Activated B cell treated with CpG ODN at 0.5 μM for 24 hours (primary cell): ENCODE measurements at regions not wholly inside any gene's neighbourhood (a gene's known extent, or its start where the extent isn't known, plus 50 kb on each side); places are given as distances from the start of the nearest gene placed in this dataset.

Experiments used
- ATAC-seq: fragments of 200-7000 bp; cut with Tn5 transposase; one replicate; pipeline ENCODE4 v1.10.0; 2021; ENCODE audit warnings: low read depth, mild to moderate bottlenecking, moderate library complexity
- CTCF ChIA-PET: fragments of 350-600 bp; sonication (Branson Sonifier 250); formaldehyde crosslinking; loops from one replicate; lab custom pipeline; 2021; ENCODE audit warnings: antibody characterized with exemption; lab: Charles Lee
- POLR2A ChIA-PET: fragments of 350-600 bp; sonication (Branson Sonifier 250); formaldehyde crosslinking; loops from one replicate; lab custom pipeline; 2021; ENCODE audit warnings: antibody characterized with exemption; lab: Charles Lee
- DNase-seq: peaks from one replicate; pipeline ENCODE4 v3.0.0; 2022
- H3K27ac Mint-ChIP-seq: one replicate; pipeline ENCODE4 v1.8.0; 2020; ENCODE audit warnings: mixed read lengths
- H3K27me3 Mint-ChIP-seq: one replicate; pipeline ENCODE4 v1.8.0; 2021; ENCODE audit warnings: mixed read lengths
- H3K36me3 Mint-ChIP-seq: one replicate; pipeline ENCODE4 v1.8.0; 2021; ENCODE audit warnings: low read depth, mixed read lengths
- H3K4me1 Mint-ChIP-seq: one replicate; pipeline ENCODE4 v1.8.0; 2021; ENCODE audit warnings: mixed read lengths
- H3K4me3 Mint-ChIP-seq: one replicate; pipeline ENCODE4 v1.8.0; 2020; ENCODE audit warnings: mild to moderate bottlenecking, mixed read lengths
- H3K9me3 Mint-ChIP-seq: one replicate; pipeline ENCODE4 v1.8.0; 2020; ENCODE audit warnings: mixed read lengths
- CTCF ChIP-seq: fragments of 200-600 bp; IDR thresholded peaks from one replicate; pipeline ENCODE4 v1.8.0; 2022; ENCODE audit warnings: antibody characterized with exemption, mild to moderate bottlenecking
- intact Hi-C: fragments of 100-400 bp; cut with micrococcal nuclease; formaldehyde crosslinking; loops from one replicate; pipeline ENCODE4 v1.15.1; 2024

GRCh38 chr5:52544738-52545137, 243.0 kb upstream of the ITGA1 start:
- ChIA-PET POLR2A (no interaction called here), CTCF (no interaction called here)
- Mint-ChIP-seq H3K4me3 (no peak overlapping the region), H3K27ac (no peak overlapping the region), H3K27me3 (no peaks in the 10 kb centered on the region), H3K36me3 (no peaks in the 10 kb centered on the region), H3K4me1 (no peaks in the 10 kb centered on the region), H3K9me3 (peaks cover 2% of the 10 kb centered on the region)
- no peak for TF ChIP-seq CTCF
- ATAC-seq, result no peak
- no peak for DNase-seq
- intact Hi-C loops, result no loop called here

- peaks cover 4% of the 10 kb centered on the region for H3K9me3 Mint-ChIP-seq
- TF ChIP-seq CTCF, result no peak
- no peaks in the 10 kb centered on the region for H3K4me1 Mint-ChIP-seq
- no peaks in the 10 kb centered on the region for H3K27me3 Mint-ChIP-seq
- H3K4me3 Mint-ChIP-seq, result no peak overlapping the region
- intact Hi-C loops, result no loop called here
- POLR2A ChIA-PET, result no interaction called here
- H3K27ac Mint-ChIP-seq, result no peak overlapping the region
- DNase-seq (no peak), ATAC-seq (no peak)
- CTCF ChIA-PET, result no interaction called here
- no peaks in the 10 kb centered on the region for H3K36me3 Mint-ChIP-seq
Measured at GRCh38 chr5:52554293-52554692, 233.4 kb upstream of the ITGA1 start.

GRCh38 chr5:52560366-52560765, 227.3 kb upstream of the ITGA1 start:
- ATAC-seq, result no peak
- Mint-ChIP-seq H3K27me3 (no peaks in the 10 kb centered on the region), H3K36me3 (no peaks in the 10 kb centered on the region), H3K27ac (no peak overlapping the region), H3K4me1 (no peaks in the 10 kb centered on the region), H3K9me3 (peaks cover 4% of the 10 kb centered on the region), H3K4me3 (no peak overlapping the region)
- CTCF ChIA-PET, result no interaction called here
- no peak for TF ChIP-seq CTCF
- POLR2A ChIA-PET, result no interaction called here
- no peak for DNase-seq
- intact Hi-C loops, result no loop called here

- no peaks in the 10 kb centered on the region for H3K36me3 Mint-ChIP-seq
- intact Hi-C loops, result no loop called here
- no peak overlapping the region for H3K4me3 Mint-ChIP-seq
- H3K27me3 Mint-ChIP-seq, result no peaks in the 10 kb centered on the region
- no peaks in the 10 kb centered on the region for H3K4me1 Mint-ChIP-seq
- POLR2A ChIA-PET, result no interaction called here
- no peak for ATAC-seq
- peaks cover 4% of the 10 kb centered on the region for H3K9me3 Mint-ChIP-seq
- no peak for DNase-seq
- no peak overlapping the region for H3K27ac Mint-ChIP-seq
- CTCF ChIA-PET, result no interaction called here
- no peak for TF ChIP-seq CTCF
Measured at GRCh38 chr5:52562473-52562872, 225.2 kb upstream of the ITGA1 start.

GRCh38 chr5:52564587-52564986, 223.1 kb upstream of the ITGA1 start:
- intact Hi-C loops, result no loop called here
- no peak overlapping the region for H3K4me3 Mint-ChIP-seq
- DNase-seq (no peak), ATAC-seq (no peak)
- POLR2A ChIA-PET, result no interaction called here
- H3K27ac Mint-ChIP-seq, result no peak overlapping the region
- H3K9me3 Mint-ChIP-seq, result no peaks in the 10 kb centered on the region
- TF ChIP-seq CTCF, result no peak
- H3K27me3 Mint-ChIP-seq, result no peaks in the 10 kb centered on the region
- CTCF ChIA-PET, result no interaction called here
- no peaks in the 10 kb centered on the region for H3K36me3 Mint-ChIP-seq
- H3K4me1 Mint-ChIP-seq, result no peaks in the 10 kb centered on the region
